NCI-H345 (cell line): ENCODE measurements at regions not wholly inside any gene's neighbourhood (a gene's known extent, or its start where the extent isn't known, plus 50 kb on each side); places are given as distances from the start of the nearest gene placed in this dataset.

Experiments
- DNase-seq: peaks from one replicate; lab custom pipeline; 2025; lab: John Stamatoyannopoulos, UW

- DNase-seq = no peak
These were observed 265.5 kb downstream of the PTPRC start for GRCh38 chr1:198904321-198904720.

- DNase-seq = no peak
These were observed 268.0 kb downstream of the PTPRC start for GRCh38 chr1:198906739-198907422.

- no peak for DNase-seq
These were observed 268.5 kb downstream of the PTPRC start for GRCh38 chr1:198907423-198907746.

- no peak for DNase-seq
These were observed 270.2 kb downstream of the PTPRC start for GRCh38 chr1:198908995-198909394.

- no peak for DNase-seq
These were observed 271.1 kb downstream of the PTPRC start for GRCh38 chr1:198909973-198910372.

GRCh38 chr1:198910816-198911215, 272.0 kb downstream of the PTPRC start:
- no peak for DNase-seq

GRCh38 chr1:198912046-198912445, 273.2 kb downstream of the PTPRC start:
- DNase-seq = no peak

- no peak for DNase-seq
These were observed 274.8 kb downstream of the PTPRC start for GRCh38 chr1:198913667-198914066.

GRCh38 chr1:198915327-198916231, 276.7 kb downstream of the PTPRC start:
- DNase-seq = no peak

- no peak for DNase-seq
These were observed 278.4 kb downstream of the PTPRC start for GRCh38 chr1:198917226-198917625.

GRCh38 chr1:198918920-198919319, 280.1 kb downstream of the PTPRC start:
- no peak for DNase-seq

GRCh38 chr1:198919667-198920398, 281.0 kb downstream of the PTPRC start:
- no peak for DNase-seq

GRCh38 chr1:198922638-198923430, 284.0 kb downstream of the PTPRC start:
- no peak for DNase-seq

GRCh38 chr1:198923993-198924392, 285.2 kb downstream of the PTPRC start:
- DNase-seq = no peak

GRCh38 chr1:198925567-198925966, 286.7 kb downstream of the PTPRC start:
- DNase-seq = no peak

GRCh38 chr1:198927129-198927528, 288.3 kb downstream of the PTPRC start:
- no peak for DNase-seq

GRCh38 chr1:198929111-198929604, 290.3 kb downstream of the PTPRC start:
- DNase-seq = no peak

GRCh38 chr1:198929961-198930599, 291.2 kb downstream of the PTPRC start:
- no peak for DNase-seq

GRCh38 chr1:198932351-198932991, 293.6 kb downstream of the PTPRC start:
- DNase-seq = no peak

GRCh38 chr1:198933515-198934222, 294.8 kb downstream of the PTPRC start:
- no peak for DNase-seq
